NCI-H128 (cell line): ENCODE measurements at regions not wholly inside any gene's neighbourhood (a gene's known extent, or its start where the extent isn't known, plus 50 kb on each side); places are given as distances from the start of the nearest gene placed in this dataset.
"Not testable (repeated sequence)": the region's sequence is repeated elsewhere in the genome, so short reads cannot be mapped to it uniquely, and the experiment has no call there.

ENCODE experiments used
- DNase-seq: peaks from one replicate; lab custom pipeline; 2025; ENCODE audit not compliant: unreplicated experiment; lab: John Stamatoyannopoulos, UW

DNA sequence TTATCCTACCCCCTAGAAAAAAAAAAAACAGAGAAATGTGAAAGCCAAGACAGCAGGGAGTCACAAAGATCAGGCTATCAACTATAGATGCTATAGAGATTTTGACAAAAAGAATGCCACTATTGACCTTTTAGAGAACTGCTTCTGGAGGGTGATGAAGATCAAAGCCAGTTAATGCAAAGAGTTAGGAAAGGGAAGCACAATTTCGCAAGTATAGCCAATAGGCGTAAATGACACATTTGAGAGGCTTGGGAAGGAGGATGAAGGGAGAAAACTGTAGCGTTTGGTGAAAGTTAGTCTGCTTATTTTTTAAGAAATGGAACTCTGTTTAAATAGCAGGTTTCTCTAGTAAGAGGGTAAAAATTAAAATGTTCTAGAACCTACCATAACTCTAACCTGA lies 190.7 kb downstream of the DUSP6 start:
- DNase-seq, result no peak

DNA sequence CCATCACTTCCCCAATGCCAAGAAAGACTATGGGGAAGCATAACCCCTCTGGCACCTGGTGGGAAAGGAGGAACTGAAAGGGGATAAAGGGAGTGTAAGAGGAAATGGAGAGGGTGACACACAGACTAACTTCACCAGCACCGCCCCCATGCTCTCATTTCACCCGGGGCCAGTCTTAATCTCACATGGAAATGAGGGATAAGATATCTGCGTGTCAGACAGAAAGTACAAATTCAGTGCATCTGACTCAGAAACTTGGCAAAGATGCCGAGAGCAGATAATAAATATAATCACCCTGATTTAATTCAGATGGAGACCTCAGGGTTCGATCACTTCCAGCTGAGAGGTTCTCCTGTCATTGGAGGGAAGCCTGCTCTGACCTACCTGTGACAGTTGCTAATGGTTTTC lies 191.6 kb downstream of the DUSP6 start:
- no peak for DNase-seq

DNA sequence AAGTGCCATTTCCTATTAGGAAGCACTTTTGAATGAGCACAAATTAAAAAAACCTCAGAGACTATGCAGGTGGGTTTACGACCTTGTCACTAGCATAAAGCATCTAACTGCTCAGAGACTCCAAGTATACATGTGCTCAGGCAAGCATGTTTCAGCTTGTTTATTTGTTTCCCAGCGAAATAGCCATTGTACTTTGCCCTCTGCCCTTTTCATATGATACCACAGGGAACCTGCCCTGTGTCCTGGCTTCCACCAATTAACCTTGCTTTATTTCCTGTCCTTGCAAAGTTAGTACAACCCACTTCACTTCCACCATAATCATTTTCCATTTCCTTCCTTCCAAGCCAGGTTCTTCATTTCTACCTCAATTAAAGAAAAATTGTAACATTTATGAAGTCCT lies 194.9 kb downstream of the DUSP6 start:
- DNase-seq, result no peak

DNA sequence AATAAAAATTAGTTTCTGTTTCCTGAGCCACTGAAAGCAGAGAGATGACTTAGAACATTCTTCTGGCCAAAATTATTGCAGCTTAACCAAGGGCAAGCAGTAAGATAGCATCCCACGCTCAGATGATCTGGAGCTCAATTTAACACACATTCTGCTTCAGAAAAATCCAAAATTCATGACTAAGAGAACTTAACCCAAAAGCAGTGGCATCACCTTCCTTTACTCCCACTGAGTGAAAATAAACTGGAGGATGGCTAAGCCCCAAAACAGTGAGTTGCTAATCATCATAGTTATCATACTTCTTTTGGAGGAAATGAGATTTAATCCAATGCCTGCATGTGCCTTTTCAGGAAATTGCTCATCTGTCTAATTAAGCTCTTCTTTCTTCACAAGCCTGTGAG lies 195.4 kb downstream of the DUSP6 start:
- no peak for DNase-seq

DNA sequence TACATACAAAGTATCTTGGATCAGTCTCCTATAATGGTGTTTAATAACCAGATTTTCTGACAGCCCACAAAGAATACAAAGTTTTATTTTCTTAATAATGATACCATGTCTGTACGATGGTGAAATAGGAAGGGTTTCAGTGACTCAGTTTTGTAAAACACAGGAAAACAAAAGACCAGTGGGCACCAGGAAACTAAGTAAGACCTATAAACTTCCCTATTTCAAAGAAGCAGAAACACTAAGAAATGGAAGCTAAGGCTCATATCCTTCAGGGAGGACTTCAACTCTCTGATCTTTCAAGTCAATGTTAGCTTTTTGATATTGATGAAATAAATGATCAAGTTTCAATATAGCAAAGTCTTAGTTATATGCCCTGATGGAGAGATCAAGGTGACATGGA lies 196.0 kb downstream of the DUSP6 start:
- no peak for DNase-seq

DNA sequence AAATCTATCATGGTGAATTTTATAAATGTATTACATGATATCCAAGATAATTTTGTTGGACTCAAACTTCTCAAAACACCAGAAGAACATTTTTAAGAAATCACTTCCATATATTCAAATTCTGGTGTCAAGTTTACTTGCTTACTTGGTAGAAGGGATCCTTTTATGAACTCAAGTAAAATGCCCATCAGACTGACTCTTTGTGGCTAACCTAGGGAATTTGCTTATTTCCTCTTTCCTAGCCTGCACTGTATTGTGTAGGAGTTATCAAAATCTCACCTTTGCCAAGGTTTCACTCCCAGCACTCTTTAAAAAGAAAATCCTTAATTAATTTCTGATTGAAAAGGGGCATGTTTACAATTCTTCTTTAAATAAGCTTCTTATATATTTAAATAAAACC lies 196.5 kb downstream of the DUSP6 start:
- DNase-seq, result no peak

DNA sequence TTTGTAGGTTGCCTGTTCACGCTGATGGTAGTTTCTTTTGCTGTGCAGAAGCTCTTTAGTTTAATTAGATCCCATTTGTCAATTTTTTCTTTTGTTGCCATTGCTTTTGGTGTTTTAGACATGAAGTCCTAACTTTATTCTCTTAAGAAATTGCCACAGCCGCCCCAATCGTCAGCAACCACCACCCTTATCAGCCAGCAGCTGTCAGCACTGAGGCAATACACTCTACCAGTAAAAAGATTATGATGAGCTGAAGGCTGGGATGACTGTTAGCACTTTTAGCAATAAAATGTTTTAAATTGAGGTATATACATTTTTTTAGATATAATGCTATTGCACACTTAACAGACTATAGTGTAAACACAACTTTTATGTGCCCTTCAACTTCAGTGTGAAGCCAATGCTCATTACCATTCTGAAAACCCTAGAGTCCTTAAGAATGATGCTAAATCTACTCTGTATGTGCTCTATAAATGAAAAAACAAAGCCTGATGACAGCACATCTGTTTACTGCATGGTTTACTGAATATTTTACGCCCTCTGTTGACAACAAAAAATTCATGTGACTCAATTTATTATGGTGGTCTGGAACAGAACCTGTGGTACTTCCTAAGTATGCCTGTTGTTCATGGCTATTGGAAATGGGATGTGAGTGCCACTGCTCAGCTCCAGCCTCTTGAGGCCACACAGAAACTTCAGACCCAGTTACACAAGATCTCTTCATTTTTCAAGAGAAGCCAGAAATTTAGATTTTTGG lies 197.4 kb downstream of the DUSP6 start:
- no peak for DNase-seq

DNA sequence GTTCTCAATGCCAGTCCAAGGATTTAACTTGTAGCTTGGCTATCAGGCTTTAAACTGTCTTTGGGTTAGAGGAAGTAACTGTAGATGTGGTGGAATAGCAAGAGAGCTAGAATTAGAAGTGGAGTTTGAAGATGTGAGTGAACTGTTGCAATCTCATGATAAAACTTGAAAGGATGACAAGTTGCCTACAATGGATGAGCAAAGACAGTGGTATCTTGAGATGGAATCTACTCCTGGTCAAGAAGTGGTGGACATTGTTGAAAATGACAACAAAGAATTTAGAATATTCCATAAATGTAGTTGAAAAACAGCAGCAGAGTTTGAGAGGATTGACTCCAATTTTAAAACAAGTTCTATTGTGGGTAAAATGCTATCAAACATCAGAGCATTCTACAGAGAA lies 199.0 kb downstream of the DUSP6 start:
- no peak for DNase-seq

DNA sequence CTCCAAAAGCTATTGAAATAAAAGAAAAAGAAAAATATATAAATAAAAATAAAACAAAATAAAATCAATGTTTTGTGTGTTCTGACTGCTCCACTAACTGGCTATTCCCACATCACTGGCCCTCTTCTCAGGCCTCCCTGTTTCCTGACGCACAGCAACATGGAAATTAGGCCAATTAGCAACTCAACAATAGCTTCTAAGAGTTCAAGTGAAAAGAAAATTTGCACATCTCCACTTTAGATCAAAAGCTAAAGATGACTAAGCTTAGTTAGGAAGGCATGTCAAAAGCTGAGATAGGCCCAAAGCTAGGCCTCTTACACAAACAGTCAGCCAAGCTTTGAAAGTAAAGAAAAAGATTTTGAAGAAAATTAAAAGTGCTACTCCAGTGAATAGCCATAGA lies 200.8 kb downstream of the DUSP6 start:
- no peak for DNase-seq

DNA sequence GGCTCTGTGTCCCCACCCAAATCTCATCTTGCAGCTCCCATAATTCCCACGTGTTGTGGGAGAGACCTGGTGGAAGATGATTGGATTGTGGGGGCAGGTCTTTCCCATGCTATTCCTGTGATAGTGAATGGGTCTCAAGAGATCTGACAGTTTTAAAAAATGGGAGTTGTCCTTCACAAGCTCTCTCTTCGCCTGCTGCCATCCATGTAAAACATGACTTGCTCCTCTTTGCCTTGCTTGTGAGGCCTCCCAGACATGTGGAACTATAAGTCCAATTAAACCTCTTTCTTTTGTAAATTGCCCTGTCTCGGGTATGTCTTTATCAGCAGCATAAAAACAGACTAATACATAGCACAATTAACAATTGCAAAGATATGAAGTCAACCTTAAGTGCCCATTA lies 201.5 kb downstream of the DUSP6 start:
- not testable (repeated sequence) for DNase-seq

DNA sequence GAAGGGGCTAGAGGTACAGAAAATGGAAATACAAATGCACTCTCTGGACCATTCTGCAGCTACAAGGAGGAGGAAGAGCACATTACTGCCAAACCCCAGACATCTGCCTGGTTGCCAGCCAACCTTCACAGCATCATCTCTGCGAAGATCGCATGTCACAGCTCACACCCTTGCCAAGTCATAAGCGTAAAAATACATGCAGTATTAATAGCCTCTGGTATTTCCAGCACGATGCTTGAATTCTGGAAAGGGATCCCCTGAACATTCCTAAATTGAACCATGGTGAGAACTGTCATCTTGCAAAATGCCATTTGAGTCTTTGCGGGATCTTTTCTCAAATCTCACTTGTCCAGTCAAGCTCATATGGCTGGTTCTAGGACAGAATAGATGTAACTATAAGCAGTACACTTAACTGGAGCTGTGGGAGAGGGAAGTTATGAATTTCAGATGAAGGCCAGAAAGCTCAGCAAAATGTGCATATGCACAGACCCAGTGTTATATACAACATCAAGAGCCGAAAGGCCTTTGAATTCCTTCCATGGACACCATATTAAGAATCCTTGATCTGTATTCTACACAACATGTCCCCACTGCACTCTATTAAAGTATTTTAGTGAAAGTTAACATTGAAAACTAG lies 211.6 kb downstream of the DUSP6 start:
- DNase-seq, result no peak

DNA sequence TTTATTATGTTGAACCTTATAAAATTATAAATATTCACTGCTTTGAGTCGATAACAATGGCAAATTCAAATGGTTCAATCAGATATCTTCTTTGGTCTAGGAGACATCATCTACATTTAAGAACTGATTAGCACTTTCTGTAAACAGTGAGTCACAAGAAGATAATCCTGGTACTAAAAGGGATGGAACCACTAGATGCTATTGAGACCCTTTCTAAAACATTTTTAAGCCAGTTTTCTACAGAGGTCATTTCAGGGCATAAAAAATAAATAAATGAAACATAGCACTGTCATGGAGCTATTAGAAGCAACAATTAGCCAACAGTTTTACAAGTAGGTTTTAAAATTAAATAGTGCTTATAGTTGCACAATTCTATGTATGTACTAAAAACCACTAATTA lies 212.2 kb downstream of the DUSP6 start:
- DNase-seq, result no peak

DNA sequence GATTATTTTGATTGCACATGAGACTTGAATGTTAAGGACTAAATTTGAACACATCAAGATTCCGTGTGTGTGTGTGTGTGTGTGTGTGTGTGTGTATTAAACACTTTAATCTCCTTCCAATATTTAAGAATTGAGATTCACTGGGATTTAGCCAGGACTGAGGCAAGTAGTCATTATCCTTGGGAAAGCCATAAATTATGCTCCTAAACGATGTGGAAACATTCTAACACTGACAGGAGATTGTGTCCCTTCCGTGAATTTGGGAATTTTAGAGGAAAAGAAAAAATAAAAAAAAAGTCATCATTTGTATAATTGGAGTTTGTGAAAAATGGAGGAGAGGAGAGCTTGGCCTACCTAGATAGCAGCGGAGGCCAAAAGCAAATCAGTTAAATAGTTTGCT lies 212.9 kb downstream of the DUSP6 start:
- no peak for DNase-seq

DNA sequence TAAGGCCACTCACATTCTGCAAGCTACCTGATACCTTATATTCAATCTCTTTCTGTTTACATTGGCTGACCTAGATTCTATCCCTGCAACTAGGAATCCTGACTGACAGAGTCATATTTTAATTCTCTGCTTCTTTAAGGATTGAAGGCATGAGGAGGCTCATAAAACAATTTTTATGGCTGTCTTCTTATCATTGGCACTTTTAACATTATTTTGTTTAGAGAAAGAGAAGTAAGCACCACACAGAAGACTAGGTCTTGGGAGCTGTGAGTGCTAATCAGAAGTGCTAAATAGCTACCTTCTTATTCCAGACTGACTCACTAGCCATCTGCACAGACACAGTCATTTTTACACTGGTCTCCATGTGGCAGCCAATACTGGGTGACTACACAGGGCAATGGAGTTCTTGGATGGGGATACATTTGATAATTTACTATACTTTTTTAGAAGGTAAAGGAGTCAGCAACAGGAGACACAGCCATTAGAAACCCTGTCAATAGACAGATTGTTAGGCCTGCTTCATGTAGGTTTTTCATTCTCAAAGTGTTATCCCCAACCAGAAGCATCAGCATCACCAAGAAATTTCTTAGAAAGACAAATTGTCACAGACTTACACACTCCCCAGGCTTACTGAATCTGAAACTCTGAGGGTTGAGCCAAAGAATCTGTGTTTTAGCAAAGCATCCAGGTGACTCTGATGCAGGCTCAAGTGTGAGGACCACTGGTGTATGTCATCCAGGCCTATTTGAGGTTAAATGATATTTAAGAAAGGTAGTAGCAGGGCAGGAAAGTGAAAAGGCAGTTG lies 214.1 kb downstream of the DUSP6 start:
- no peak for DNase-seq

DNA sequence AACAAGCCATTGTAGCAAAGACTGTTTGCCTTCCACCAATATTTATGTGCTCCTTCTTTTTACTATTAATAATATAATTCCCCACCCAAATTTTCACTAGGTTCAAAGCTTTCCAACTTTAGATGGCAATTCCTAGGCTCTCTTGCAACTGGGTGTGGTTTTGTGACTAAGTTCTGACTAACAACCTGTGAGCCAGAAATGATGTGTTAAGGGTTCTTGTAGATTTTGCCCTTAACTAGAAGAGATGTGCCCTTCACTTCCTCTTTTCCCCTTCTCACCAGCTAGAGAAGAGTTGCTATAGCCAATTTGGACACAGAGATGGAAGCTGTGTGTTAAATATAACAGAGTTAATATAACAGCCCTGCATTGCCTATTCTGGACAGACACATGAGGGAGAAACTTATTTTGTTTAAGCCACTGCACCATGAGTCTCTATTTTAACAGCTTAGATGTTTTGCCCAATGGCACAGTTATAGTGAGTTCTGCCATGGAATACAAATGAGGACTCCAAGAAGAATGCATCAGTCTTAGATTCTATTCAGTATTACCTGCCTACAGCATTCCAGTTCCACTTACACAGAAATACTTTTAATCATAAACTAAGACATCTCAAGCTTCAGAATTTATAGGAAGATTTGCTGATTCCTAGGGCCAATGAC lies 216.2 kb downstream of the DUSP6 start:
- DNase-seq, result no peak

DNA sequence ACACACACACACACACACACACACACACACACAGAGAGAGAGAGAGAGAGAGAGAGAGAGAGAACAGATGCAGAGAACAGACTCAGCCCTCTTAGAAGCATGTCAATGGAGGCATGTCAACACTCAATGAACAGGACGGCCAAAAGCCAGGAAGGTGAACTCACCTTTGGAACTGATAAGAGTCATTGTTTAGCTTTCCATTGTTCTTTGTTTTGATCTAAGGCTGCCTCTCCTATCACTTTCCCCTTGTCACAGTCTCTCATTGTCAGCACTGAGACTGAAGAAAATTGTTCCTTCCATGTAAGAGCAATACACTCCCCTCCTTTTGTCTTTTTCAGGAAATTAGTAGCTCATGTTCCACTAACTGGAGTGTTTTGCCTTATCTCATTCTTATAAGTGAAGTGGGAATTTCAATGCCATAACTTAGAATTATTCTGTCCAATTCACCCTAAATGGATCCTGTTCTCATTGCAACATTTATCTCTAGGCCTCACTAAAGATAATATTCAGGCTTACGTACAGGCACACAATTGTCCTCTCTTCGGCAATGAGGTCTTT lies 218.0 kb downstream of the DUSP6 start:
- no peak for DNase-seq

DNA sequence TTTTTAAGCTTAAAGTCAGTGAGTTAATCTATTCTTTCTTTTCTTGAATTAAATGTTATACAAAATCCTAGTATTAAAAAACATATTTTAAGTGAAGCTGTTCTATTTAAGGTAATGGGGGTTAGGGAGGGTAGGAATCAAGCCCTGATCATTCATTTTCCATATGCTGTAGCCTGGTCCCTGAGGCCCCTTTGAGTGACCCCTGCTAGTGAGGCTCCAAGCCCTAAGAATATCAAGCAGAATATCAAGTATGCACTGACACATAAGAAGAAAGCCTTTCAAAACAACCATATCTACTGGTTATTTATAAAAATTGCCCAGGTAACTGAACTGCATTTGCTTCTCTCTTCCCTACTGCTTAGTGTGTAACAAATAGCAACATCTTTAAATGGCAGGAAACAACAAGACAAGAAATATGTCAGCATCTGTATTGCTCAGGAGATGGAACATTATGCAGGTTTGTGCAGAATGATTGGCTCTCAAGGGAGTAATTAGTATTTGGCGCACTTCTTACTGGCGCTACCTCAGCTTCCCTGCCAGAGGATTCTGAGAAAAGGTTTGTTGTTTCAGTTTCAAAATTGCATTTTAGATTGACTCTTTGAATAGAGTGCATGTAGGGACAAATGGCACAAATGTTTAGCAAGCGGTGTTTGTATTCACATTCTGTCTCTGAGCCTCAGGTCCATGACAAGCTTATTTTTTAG lies 223.0 kb downstream of the DUSP6 start:
- DNase-seq, result no peak

DNA sequence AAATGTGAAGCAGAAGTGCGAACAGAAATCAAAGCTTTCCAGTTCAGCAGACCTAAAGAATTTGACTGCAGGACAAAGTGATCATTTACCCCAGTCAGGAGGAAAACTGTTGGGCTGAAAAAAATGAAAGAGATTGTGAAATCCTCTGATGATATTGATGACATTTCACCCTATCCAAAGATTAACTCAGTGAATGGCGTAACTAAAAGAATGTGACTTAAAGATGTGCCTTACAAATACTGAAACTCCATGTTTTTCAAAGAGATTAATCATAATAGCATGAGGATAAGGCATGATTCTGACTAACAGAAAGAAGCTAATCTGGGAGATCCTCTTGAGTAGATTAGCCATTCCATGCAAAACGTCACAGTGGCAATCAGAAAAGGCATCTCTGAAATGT lies 225.6 kb downstream of the DUSP6 start:
- DNase-seq, result no peak

DNA sequence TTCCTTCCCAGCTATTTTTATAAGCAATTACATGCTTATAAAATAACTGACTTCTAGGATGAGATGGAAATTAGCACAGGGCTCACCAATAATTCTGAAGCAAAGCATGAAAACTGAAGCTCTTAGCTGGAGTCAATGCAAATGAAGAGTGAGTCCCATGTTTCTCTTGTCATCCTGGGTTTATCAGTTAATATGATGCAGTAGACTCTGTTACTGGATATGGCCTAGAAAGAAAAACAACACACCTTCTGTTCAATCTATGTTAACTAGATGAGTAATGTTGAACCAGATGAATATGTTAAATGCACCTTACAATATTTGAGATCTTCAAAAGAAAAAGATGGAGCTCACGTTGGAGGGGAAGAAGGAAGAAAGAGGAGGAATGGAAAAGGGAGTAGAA lies 229.4 kb downstream of the DUSP6 start:
- DNase-seq, result no peak

DNA sequence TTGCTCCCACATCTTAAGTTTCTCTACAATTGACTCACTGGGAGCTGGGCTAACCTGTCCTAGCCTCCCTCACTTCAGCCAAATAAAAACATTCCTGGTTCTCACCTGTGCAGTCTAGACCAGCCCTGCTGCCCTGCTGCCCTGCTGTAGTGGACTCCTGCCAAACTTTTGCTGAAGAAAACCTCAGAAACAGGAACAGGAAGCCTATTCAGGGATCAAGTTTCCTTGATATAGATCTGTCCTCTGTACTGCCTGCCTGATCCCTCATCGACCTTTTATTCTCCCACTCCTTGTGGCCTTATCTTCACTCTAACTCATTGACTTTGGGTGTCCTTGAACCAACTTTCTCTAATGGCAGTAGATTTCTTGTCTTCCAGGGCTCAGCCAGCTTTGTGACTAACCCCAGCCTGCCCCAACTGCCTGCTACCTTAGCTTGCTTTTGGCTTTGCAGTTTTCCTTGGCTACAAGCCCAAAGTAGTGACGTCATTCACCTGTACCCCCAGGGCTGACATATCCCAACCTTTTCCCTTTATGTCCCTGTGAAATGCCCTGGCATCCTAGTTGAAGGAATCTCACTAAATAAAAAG lies 234.8 kb downstream of the DUSP6 start:
- no peak for DNase-seq
